NOMO-1 treated with DMSO at 0.1 percent for 48 hours (cell line): ENCODE measurements at regions not wholly inside any gene's neighbourhood (a gene's known extent, or its start where the extent isn't known, plus 50 kb on each side); places are given as distances from the start of the nearest gene placed in this dataset.

Source experiments
- DNase-seq: peaks from one replicate; lab custom pipeline; 2025; ENCODE audit not compliant: unreplicated experiment; lab: John Stamatoyannopoulos, UW

- DNase-seq: no peak
Measured at GRCh38 chr11:69429716-69430491, 51.6 kb upstream of the LINC01488 start.

GRCh38 chr11:69430566-69430965 is 50.9 kb upstream of the LINC01488 start:
- DNase-seq: no peak

DNA sequence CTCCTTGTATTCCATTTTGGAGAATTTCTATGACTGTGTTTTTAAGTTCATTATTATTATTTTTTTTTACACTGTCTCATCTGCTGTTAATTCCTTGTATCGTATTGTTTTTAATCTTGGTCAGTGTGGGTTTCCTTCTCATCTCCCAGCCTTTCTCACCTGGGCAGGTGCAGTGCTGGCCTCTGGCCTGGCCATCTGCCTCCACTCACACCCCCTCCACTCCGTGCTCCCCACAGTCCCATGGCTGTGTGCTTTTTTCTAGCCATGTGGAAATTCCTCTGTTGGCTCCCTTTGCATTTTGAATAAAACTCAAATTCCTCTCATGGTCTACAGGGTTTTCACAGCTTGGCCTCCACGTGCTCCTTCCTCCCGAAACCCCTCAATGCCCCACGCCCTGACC is 50.3 kb upstream of the LINC01488 start:
- no peak for DNase-seq
